ENCODE measurements at regions not wholly inside any gene's neighbourhood (a gene's known extent, or its start where the extent isn't known, plus 50 kb on each side); places are given as distances from the start of the nearest gene placed in this dataset.
"Not testable (repeated sequence)": the region's sequence is repeated elsewhere in the genome, so short reads cannot be mapped to it uniquely, and the experiment has no call there.

- no peak for DNase-seq (ENCODE audit: low spot score)
Measured at GRCh38 chr6:106745824-106746582, 116.6 kb downstream of the QRSL1 start.

GRCh38 chr6:106745197-106745770, 115.9 kb downstream of the QRSL1 start:
- no peak for DNase-seq (ENCODE audit: low spot score)

GRCh38 chr6:106744781-106745180, 115.4 kb downstream of the QRSL1 start:
- DNase-seq (ENCODE audit: low spot score): no peak

GRCh38 chr6:106744029-106744428, 114.7 kb downstream of the QRSL1 start:
- DNase-seq (ENCODE audit: low spot score): not testable (repeated sequence)

GRCh38 chr6:106743612-106744011, 114.2 kb downstream of the QRSL1 start:
- DNase-seq (ENCODE audit: low spot score): no peak

GRCh38 chr6:106740287-106740686, 110.9 kb downstream of the QRSL1 start:
- no peak for DNase-seq (ENCODE audit: low spot score)

- DNase-seq (ENCODE audit: low spot score): no peak
Measured at GRCh38 chr6:106739387-106739786, 110.0 kb downstream of the QRSL1 start.

GRCh38 chr6:106736502-106736901, 107.1 kb downstream of the QRSL1 start:
- no peak for DNase-seq (ENCODE audit: low spot score)

GRCh38 chr6:106735828-106736227, 106.5 kb downstream of the QRSL1 start:
- DNase-seq (ENCODE audit: low spot score): no peak

- no peak for DNase-seq (ENCODE audit: low spot score)
Measured at GRCh38 chr6:106735136-106735633, 105.8 kb downstream of the QRSL1 start.

- DNase-seq (ENCODE audit: low spot score): no peak
Measured at GRCh38 chr6:106733386-106733785, 104.0 kb downstream of the QRSL1 start.

- DNase-seq (ENCODE audit: low spot score): no peak
Measured at GRCh38 chr6:106732376-106732940, 103.1 kb downstream of the QRSL1 start.

- no peak for DNase-seq (ENCODE audit: low spot score)
Measured at GRCh38 chr6:106731843-106732160, 102.4 kb downstream of the QRSL1 start.

GRCh38 chr6:106731144-106731842, 101.9 kb downstream of the QRSL1 start:
- DNase-seq (ENCODE audit: low spot score): no peak

GRCh38 chr6:106730718-106731117, 101.3 kb downstream of the QRSL1 start:
- no peak for DNase-seq (ENCODE audit: low spot score)

- no peak for DNase-seq (ENCODE audit: low spot score)
Measured at GRCh38 chr6:106730264-106730663, 100.9 kb downstream of the QRSL1 start.

- no peak for DNase-seq (ENCODE audit: low spot score)
Measured at GRCh38 chr6:106729841-106730240, 100.5 kb downstream of the QRSL1 start.

GRCh38 chr6:106728296-106728870, 99.0 kb downstream of the QRSL1 start:
- no peak for DNase-seq (ENCODE audit: low spot score)

- DNase-seq (ENCODE audit: low spot score): no peak
Measured at GRCh38 chr6:106727480-106728149, 98.2 kb downstream of the QRSL1 start.

GRCh38 chr6:106724848-106725247, 95.5 kb downstream of the QRSL1 start:
- DNase-seq (ENCODE audit: low spot score): no peak

- no peak for DNase-seq (ENCODE audit: low spot score)
Measured at GRCh38 chr6:106724337-106724736, 95.0 kb downstream of the QRSL1 start.

- not testable (repeated sequence) for DNase-seq (ENCODE audit: low spot score)
Measured at GRCh38 chr6:106723419-106723818, 94.0 kb downstream of the QRSL1 start.
